Esophagus muscularis mucosa (tissue), 3 donors: ENCODE measurements at regions not wholly inside any gene's neighbourhood (a gene's known extent, or its start where the extent isn't known, plus 50 kb on each side); places are given as distances from the start of the nearest gene placed in this dataset.

Experiments used
- CTCF ChIP-seq, 3 experiments: fragments of 200-600 bp in 2 of 3; fragments of 450-650 bp in 1 of 3; sonication (generic) in 2 of 3; IDR thresholded peaks; one replicate each; pipeline ENCODE4 v1.5.1; 2017 to 2019; ENCODE audit warnings: antibody characterized with exemption in 3 of 3, mild to moderate bottlenecking in 2 of 3, moderate library complexity in 1 of 3
- POLR2AphosphoS5 ChIP-seq, 2 donors: sonication (generic); formaldehyde crosslinking; IDR thresholded peaks; one replicate each; pipeline ENCODE4 v1.6.1; 2017; ENCODE audit warnings: antibody characterized with exemption in 2 of 2

- TF ChIP-seq CTCF (IDR thresholded peaks at IDR 0.05) (no peak), POLR2AphosphoS5 (IDR thresholded peaks at IDR 0.05) (no peak)
These were observed 158.2 kb upstream of the NFIA start for GRCh38 chr1:60924165-60924564.
